GM12878 (cell line): ENCODE measurements at regions not wholly inside any gene's neighbourhood (a gene's known extent, or its start where the extent isn't known, plus 50 kb on each side); places are given as distances from the start of the nearest gene placed in this dataset.

ENCODE experiments used
- ATAC-seq: fragments of 200-7000 bp; cut with Tn5 transposase; 3 replicates; pipeline ENCODE4 v1.9.1; 2020; ENCODE audit warnings: mild to moderate bottlenecking, moderate library complexity
- BruUV-seq: library from RNA; stranded (reverse); fragments of 400-500 nt; replicated peaks from 2 replicates; lab custom pipeline; 2021; lab: Mats Ljungman, UMichigan
- CTCF ChIA-PET: fragments of 300-600 bp; sonication (Branson Sonifier 250); formaldehyde crosslinking; extraction: SDS; loops from one replicate; lab custom pipeline; 2021; ENCODE audit warnings: inconsistent platforms; lab: Yijun Ruan, JAX
- POLR2A ChIA-PET: fragments of 350-600 bp; formaldehyde crosslinking; extraction: SDS; loops from one replicate; lab custom pipeline; 2021; ENCODE audit warnings: inconsistent platforms; lab: Charles Lee
- RAD21 ChIA-PET: fragments of 300-600 bp; sonication (Branson Sonifier 250); formaldehyde crosslinking; loops from one replicate; lab custom pipeline; 2023; ENCODE audit warnings: antibody characterized with exemption; ENCODE audit not compliant: unreplicated experiment; lab: Charles Lee
- SMC1A ChIA-PET: fragments of 300-600 bp; sonication (Branson Sonifier 250); formaldehyde crosslinking; loops from one replicate; lab custom pipeline; 2023; ENCODE audit not compliant: unreplicated experiment, uncharacterized antibody; lab: Charles Lee
- DNase-seq: peaks from one replicate; pipeline ENCODE4 v3.0.0-alpha.2; 2011; ENCODE audit warnings: low read depth, low spot score
- FAIRE-seq: peaks from 3 replicates; lab custom pipeline; 2011; peaks lifted over from hg19 to GRCh38; lab: Jason Lieb, UNC
- H2AFZ ChIP-seq: 2 replicates; pipeline ENCODE4 v1.6.0; 2011; ENCODE audit warnings: low read depth, low read length, control low read depth; ENCODE audit not compliant: control insufficient read depth
- H3K27ac ChIP-seq: 2 replicates; pipeline ENCODE4 v1.5.1; 2011; ENCODE audit warnings: control low read depth; ENCODE audit not compliant: control insufficient read depth, insufficient read depth
- H3K27me3 ChIP-seq, 2 experiments: replicated peaks in 1 of 2; 2 replicates each; pipeline versions ENCODE4 v1.6.0 to v1.6.1; 2011; ENCODE audit warnings: low read length in 1 of 2; ENCODE audit not compliant: control insufficient read depth in 2 of 2, insufficient read depth in 2 of 2
- H3K36me3 ChIP-seq, 2 experiments: 2 replicates each; pipeline ENCODE4 v1.5.1; 2011; ENCODE audit warnings: low read length in 1 of 2; ENCODE audit not compliant: control insufficient read depth in 2 of 2, insufficient read depth in 2 of 2
- H3K4me1 ChIP-seq: 2 replicates; pipeline ENCODE4 v1.6.1; 2011; ENCODE audit warnings: mild to moderate bottlenecking, low read length, moderate library complexity, mixed read lengths; ENCODE audit not compliant: control insufficient read depth, insufficient read depth
- H3K4me2 ChIP-seq: 2 replicates; pipeline ENCODE4 v1.6.0; 2011; ENCODE audit warnings: control low read depth; ENCODE audit not compliant: control insufficient read depth, insufficient read depth
- H3K4me3 ChIP-seq: fragments of 200-600 bp; sonication (generic); 2 replicates; pipeline ENCODE4 v1.5.1; 2016
- H3K79me2 ChIP-seq: 2 replicates; pipeline ENCODE4 v1.6.0; 2011; ENCODE audit warnings: low read length; ENCODE audit not compliant: control insufficient read depth, insufficient read depth
- H3K9ac ChIP-seq: 2 replicates; pipeline ENCODE4 v1.8.0; 2011; ENCODE audit warnings: low read length, control low read depth, mixed read lengths; ENCODE audit not compliant: control insufficient read depth, insufficient read depth
- H3K9me3 ChIP-seq: replicated peaks from 3 replicates; pipeline ENCODE4 v1.5.1; 2011; ENCODE audit warnings: mild to moderate bottlenecking, low read length; ENCODE audit not compliant: control insufficient read depth, insufficient read depth
- H4K20me1 ChIP-seq: 2 replicates; pipeline ENCODE4 v1.6.0; 2011; ENCODE audit not compliant: control insufficient read depth, insufficient read depth
- ATF7 ChIP-seq: fragments of 450-650 bp; IDR thresholded peaks from 2 replicates; pipeline ENCODE4 v1.6.1; 2016; ENCODE audit warnings: low read depth, mild to moderate bottlenecking
- BMI1 ChIP-seq: fragments of 450-650 bp; IDR thresholded peaks from 2 replicates; pipeline ENCODE4 v1.6.1; 2016; ENCODE audit warnings: mild to moderate bottlenecking, moderate library complexity, borderline replicate concordance
- CHD1 ChIP-seq: IDR thresholded peaks from 2 replicates; pipeline ENCODE4 v1.6.1; 2012; ENCODE audit warnings: low read depth, low read length, improper control_type of control experiment
- CUX1 ChIP-seq: IDR thresholded peaks from 2 replicates; pipeline ENCODE4 v1.6.1; 2012; ENCODE audit warnings: improper control_type of control experiment, low read depth, low read length; ENCODE audit not compliant: insufficient replicate concordance
- E2F4 ChIP-seq: IDR thresholded peaks from 2 replicates; pipeline ENCODE4 v1.6.1; 2012; ENCODE audit warnings: low read depth, low read length, improper control_type of control experiment
- HDAC6 ChIP-seq: fragments of 200-600 bp; sonication (generic); IDR thresholded peaks from one replicate; pipeline ENCODE4 v1.8.0; 2017; ENCODE audit warnings: antibody characterized with exemption; ENCODE audit not compliant: unreplicated experiment
- MTA3 ChIP-seq: IDR thresholded peaks from 2 replicates; pipeline ENCODE4 v1.6.1; 2012; ENCODE audit warnings: low read length, inconsistent platforms, borderline replicate concordance
- NFYB ChIP-seq: IDR thresholded peaks from 2 replicates; pipeline ENCODE4 v1.6.1; 2011; ENCODE audit warnings: low read depth, mild to moderate bottlenecking, low read length, improper control_type of control experiment, moderate library complexity; ENCODE audit not compliant: insufficient read depth
- NR2C2 ChIP-seq: IDR thresholded peaks from 2 replicates; pipeline ENCODE4 v1.6.1; 2011; ENCODE audit warnings: borderline replicate concordance, low read depth; ENCODE audit not compliant: control insufficient read depth, insufficient read length
- NRF1 ChIP-seq: conservative IDR thresholded peaks from 2 replicates; pipeline ENCODE4 v1.6.1; 2011; ENCODE audit warnings: mild to moderate bottlenecking, low read depth, low read length, improper control_type of control experiment
- PKNOX1 ChIP-seq: fragments of 450-650 bp; IDR thresholded peaks from 2 replicates; pipeline ENCODE4 v1.6.1; 2016; ENCODE audit warnings: mild to moderate bottlenecking
- TCF3 ChIP-seq: IDR thresholded peaks from 2 replicates; pipeline ENCODE4 v1.6.1; 2012; ENCODE audit warnings: low read depth, mild to moderate bottlenecking, low read length, borderline replicate concordance; ENCODE audit not compliant: insufficient read depth
- WRNIP1 ChIP-seq: IDR thresholded peaks from 2 replicates; pipeline ENCODE4 v1.6.1; 2011; ENCODE audit warnings: low read depth, low read length, improper control_type of control experiment, borderline replicate concordance
- ZNF274 ChIP-seq: IDR thresholded peaks from one replicate; pipeline ENCODE4 v1.8.0; 2011; ENCODE audit not compliant: insufficient read length, insufficient read depth
- WGBS: methylation state at CpG from one replicate; pipeline ENCODE4 v1.1.6; 2016; ENCODE audit warnings: low lambda C conversion rate; ENCODE audit not compliant: insufficient replicate concordance, insufficient coverage; ENCODE audit errors: missing lambda C conversion rate; 5-methylcytosine and 5-hydroxymethylcytosine counted together
- in situ Hi-C: fragments of 300-500 bp; cut with MboI; formaldehyde crosslinking; loops from 9 replicates; pipeline ENCODE4 v1.14.3; 2018; ENCODE audit warnings: mixed read lengths
- intact Hi-C: fragments of 100-400 bp; cut with micrococcal nuclease; formaldehyde crosslinking; loops from one replicate; pipeline ENCODE4 v1.14.2; 2022; ENCODE audit not compliant: unreplicated experiment
- TF ChIP-seq, protein P1 (sequence below): IDR thresholded peaks from 2 replicates; pipeline ENCODE4 v1.6.1; 2011; ENCODE audit warnings: borderline replicate concordance, low read depth, mild to moderate bottlenecking, moderate library complexity, low read length; ENCODE audit not compliant: insufficient read depth, poor library complexity, severe bottlenecking

- SMC1A ChIA-PET = interaction anchor here (1.0 to 1.1 kb wide), 2 partner anchors 11 to 16 kb away, joined by 3 to 4 read pairs; no protein-coding TSS in a partner anchor
- 0% methylated on average over 2 of the region's 2 CpGs for WGBS
- POLR2A ChIA-PET = no interaction called here
- no peak overlapping the region for H3K4me3 ChIP-seq
- RAD21 ChIA-PET = no interaction called here
- no peaks in the 10 kb centered on the region for H3K36me3 ChIP-seq
- intact Hi-C loops = no loop called here
- in situ Hi-C loops = no loop called here
- H3K9me3 ChIP-seq = no peaks in the 10 kb centered on the region
- CTCF ChIA-PET = interaction anchor here (1.2 kb wide), 1 partner anchor 8 kb away, joined by 4 read pairs; no protein-coding TSS in a partner anchor
- H2AFZ ChIP-seq = no peak overlapping the region
- H3K9ac ChIP-seq = no peak overlapping the region
- no peaks in the 10 kb centered on the region for H3K4me1 ChIP-seq
- FAIRE-seq (no peak), DNase-seq (no peak), ATAC-seq (no peak)
- H3K4me2 ChIP-seq = no peak overlapping the region
- no peaks in the 10 kb centered on the region for H3K79me2 ChIP-seq
- H3K27me3 ChIP-seq = no peaks in the 10 kb centered on the region
- H3K27ac ChIP-seq = no peak overlapping the region
- no TSS peak for BruUV-seq
- H4K20me1 ChIP-seq = no peaks in the 10 kb centered on the region
- TF ChIP-seq NR2C2 (no peak), NFYB (no peak), ATF7 (no peak), CUX1 (no peak), CHD1 (no peak), E2F4 (no peak), MTA3 (no peak), TCF3 (no peak), HDAC6 (no peak), NRF1 (no peak), ZNF274 (no peak), BMI1 (no peak), PKNOX1 (no peak), WRNIP1 (no peak)
- TF ChIP-seq, protein P1, sequence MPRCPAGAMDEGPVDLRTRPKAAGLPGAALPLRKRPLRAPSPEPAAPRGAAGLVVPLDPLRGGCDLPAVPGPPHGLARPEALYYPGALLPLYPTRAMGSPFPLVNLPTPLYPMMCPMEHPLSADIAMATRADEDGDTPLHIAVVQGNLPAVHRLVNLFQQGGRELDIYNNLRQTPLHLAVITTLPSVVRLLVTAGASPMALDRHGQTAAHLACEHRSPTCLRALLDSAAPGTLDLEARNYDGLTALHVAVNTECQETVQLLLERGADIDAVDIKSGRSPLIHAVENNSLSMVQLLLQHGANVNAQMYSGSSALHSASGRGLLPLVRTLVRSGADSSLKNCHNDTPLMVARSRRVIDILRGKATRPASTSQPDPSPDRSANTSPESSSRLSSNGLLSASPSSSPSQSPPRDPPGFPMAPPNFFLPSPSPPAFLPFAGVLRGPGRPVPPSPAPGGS = no peak
Measured at GRCh38 chr11:106186630-106187029, 109.2 kb downstream of the AASDHPPT start.
